ENCODE measurements at regions not wholly inside any gene's neighbourhood (a gene's known extent, or its start where the extent isn't known, plus 50 kb on each side); places are given as distances from the start of the nearest gene placed in this dataset.

GRCh38 chr12:90368081-90368480 is 586.9 kb downstream of the CCER1 start:
- H3K4me1 ChIP-seq, result no peaks in the 10 kb centered on the region

GRCh38 chr12:90366286-90366685 is 588.7 kb downstream of the CCER1 start:
- TF ChIP-seq POLR2A (IDR thresholded peaks at IDR 0.05), result no peak
- no peak for TF ChIP-seq CTCF (IDR thresholded peaks at IDR 0.05)
- H3K4me3 ChIP-seq, result no peak overlapping the region
- no peaks in the 10 kb centered on the region for H3K9me3 ChIP-seq
- DNase-seq, result no peak
- no peaks in the 10 kb centered on the region for H3K4me1 ChIP-seq
- H3K36me3 ChIP-seq, result no peaks in the 10 kb centered on the region
- H3K27me3 ChIP-seq, result no peaks in the 10 kb centered on the region
- no peak overlapping the region for H3K27ac ChIP-seq

More at GRCh38 chr12:90368081-90368480, 586.9 kb downstream of the CCER1 start:
- Histone ChIP-seq H3K27me3 (no peaks in the 10 kb centered on the region), H3K4me3 (no peak overlapping the region), H3K27ac (no peak overlapping the region), H3K36me3 (no peaks in the 10 kb centered on the region), H3K9me3 (no peaks in the 10 kb centered on the region)
- TF ChIP-seq POLR2A (IDR thresholded peaks at IDR 0.05), result no peak
- no peak for TF ChIP-seq CTCF (IDR thresholded peaks at IDR 0.05)
- no peak for DNase-seq

GRCh38 chr12:90360300-90360699 is 594.7 kb downstream of the CCER1 start:
- no peaks in the 10 kb centered on the region for H3K4me1 ChIP-seq
- DNase-seq, result no peak
- H3K9me3 ChIP-seq, result no peaks in the 10 kb centered on the region
- H3K4me3 ChIP-seq, result no peak overlapping the region
- H3K27ac ChIP-seq, result no peak overlapping the region
- TF ChIP-seq CTCF (IDR thresholded peaks at IDR 0.05), result no peak
- no peak for TF ChIP-seq POLR2A (IDR thresholded peaks at IDR 0.05)
- H3K36me3 ChIP-seq, result no peaks in the 10 kb centered on the region
- no peaks in the 10 kb centered on the region for H3K27me3 ChIP-seq

- Histone ChIP-seq H3K36me3 (no peaks in the 10 kb centered on the region), H3K27ac (no peak overlapping the region), H3K4me3 (no peak overlapping the region), H3K27me3 (no peaks in the 10 kb centered on the region), H3K9me3 (no peaks in the 10 kb centered on the region), H3K4me1 (no peaks in the 10 kb centered on the region)
- DNase-seq, result no peak
- TF ChIP-seq CTCF (IDR thresholded peaks at IDR 0.05) (no peak), POLR2A (IDR thresholded peaks at IDR 0.05) (no peak)
These were observed 599.1 kb downstream of the CCER1 start for GRCh38 chr12:90355711-90356355.

- Histone ChIP-seq H3K4me3 (no peak overlapping the region), H3K4me1 (no peaks in the 10 kb centered on the region), H3K36me3 (no peaks in the 10 kb centered on the region), H3K27me3 (no peaks in the 10 kb centered on the region), H3K27ac (no peak overlapping the region), H3K9me3 (no peaks in the 10 kb centered on the region)
- DNase-seq, result no peak
- TF ChIP-seq CTCF (IDR thresholded peaks at IDR 0.05) (no peak), POLR2A (IDR thresholded peaks at IDR 0.05) (no peak)
These were observed 611.0 kb downstream of the CCER1 start for GRCh38 chr12:90343966-90344365.

- Histone ChIP-seq H3K4me1 (no peaks in the 10 kb centered on the region), H3K4me3 (no peak overlapping the region), H3K9me3 (no peaks in the 10 kb centered on the region), H3K27me3 (no peaks in the 10 kb centered on the region), H3K36me3 (no peaks in the 10 kb centered on the region), H3K27ac (no peak overlapping the region)
- peak in 1 of 3 donors; percentile 21 for DNase-seq
- TF ChIP-seq CTCF (IDR thresholded peaks at IDR 0.05) (no peak), POLR2A (IDR thresholded peaks at IDR 0.05) (no peak)
These were observed 612.9 kb downstream of the CCER1 start for GRCh38 chr12:90342081-90342480.
